ENCODE measurements at regions not wholly inside any gene's neighbourhood (a gene's known extent, or its start where the extent isn't known, plus 50 kb on each side); places are given as distances from the start of the nearest gene placed in this dataset.

DNA sequence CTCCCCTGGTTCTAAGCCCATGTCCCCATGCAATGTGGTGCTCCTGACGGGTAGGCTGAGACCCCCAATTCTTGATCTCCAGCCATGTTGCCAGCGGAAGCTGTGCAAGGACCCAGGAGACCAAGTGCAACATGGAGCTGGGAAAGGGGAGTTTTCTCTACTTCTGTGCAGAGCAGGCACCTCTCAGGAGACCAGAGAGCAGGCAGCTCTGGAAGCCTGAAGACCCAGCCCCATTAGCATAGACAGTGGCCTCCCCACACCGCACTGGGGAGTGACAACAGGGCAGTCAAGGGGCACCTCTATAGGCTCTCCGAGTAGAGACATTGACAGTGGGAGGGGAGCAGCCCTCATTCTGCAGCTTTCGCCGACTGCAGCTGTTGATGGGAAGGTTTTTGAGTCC is 410.2 kb downstream of the MATN1 start:
- peak; percentile 38 for DNase-seq (ENCODE audit: low spot score)
- H3K4me3 Mint-ChIP-seq (ENCODE audit: unreplicated experiment) = no peak overlapping the region
- H3K9me3 Mint-ChIP-seq (ENCODE audit: low read depth) = peaks cover 6% of the 10 kb centered on the region
- TF ChIP-seq, protein P1, sequence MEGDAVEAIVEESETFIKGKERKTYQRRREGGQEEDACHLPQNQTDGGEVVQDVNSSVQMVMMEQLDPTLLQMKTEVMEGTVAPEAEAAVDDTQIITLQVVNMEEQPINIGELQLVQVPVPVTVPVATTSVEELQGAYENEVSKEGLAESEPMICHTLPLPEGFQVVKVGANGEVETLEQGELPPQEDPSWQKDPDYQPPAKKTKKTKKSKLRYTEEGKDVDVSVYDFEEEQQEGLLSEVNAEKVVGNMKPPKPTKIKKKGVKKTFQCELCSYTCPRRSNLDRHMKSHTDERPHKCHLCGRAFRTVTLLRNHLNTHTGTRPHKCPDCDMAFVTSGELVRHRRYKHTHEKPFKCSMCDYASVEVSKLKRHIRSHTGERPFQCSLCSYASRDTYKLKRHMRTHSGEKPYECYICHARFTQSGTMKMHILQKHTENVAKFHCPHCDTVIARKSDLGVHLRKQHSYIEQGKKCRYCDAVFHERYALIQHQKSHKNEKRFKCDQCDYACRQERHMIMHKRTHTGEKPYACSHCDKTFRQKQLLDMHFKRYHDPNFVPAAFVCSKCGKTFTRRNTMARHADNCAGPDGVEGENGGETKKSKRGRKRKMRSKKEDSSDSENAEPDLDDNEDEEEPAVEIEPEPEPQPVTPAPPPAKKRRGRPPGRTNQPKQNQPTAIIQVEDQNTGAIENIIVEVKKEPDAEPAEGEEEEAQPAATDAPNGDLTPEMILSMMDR (IDR thresholded peaks at IDR 0.05) = no peak
- H3K36me3 Mint-ChIP-seq (ENCODE audit: low read depth) = no peaks in the 10 kb centered on the region
- peaks cover 36% of the 10 kb centered on the region for H3K27me3 Mint-ChIP-seq (ENCODE audit: low read depth)
- H3K27ac Mint-ChIP-seq (ENCODE audit: unreplicated experiment) = no peak overlapping the region
- H3K4me1 Mint-ChIP-seq (ENCODE audit: low read depth) = no peaks in the 10 kb centered on the region

DNA sequence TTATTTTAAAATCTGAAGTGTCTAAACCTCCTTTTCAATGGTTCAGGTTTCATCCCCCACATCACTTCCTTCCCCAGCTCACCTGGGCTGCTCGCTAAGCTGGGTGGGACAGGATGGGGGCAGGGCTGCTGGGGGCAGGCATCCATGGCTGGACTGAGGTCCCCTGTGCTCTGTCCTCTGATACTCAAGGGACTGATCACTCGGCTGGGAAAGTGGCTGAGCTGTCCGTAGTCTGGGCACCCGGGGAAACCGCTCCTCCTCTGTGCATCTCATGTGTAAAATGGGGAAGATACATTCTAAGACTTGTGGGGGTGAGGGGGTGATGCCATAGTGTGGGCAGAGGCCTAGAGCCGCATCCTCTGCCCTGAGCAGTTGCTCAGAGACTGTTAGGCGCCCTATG is 411.2 kb downstream of the MATN1 start:
- DNase-seq (ENCODE audit: low spot score) = peak; percentile 57
- no peaks in the 10 kb centered on the region for H3K4me1 Mint-ChIP-seq (ENCODE audit: low read depth)
- no peak overlapping the region for H3K4me3 Mint-ChIP-seq (ENCODE audit: unreplicated experiment)
- no peak overlapping the region for H3K27ac Mint-ChIP-seq (ENCODE audit: unreplicated experiment)
- no peaks in the 10 kb centered on the region for H3K36me3 Mint-ChIP-seq (ENCODE audit: low read depth)
- peaks cover 37% of the 10 kb centered on the region for H3K27me3 Mint-ChIP-seq (ENCODE audit: low read depth)
- peaks cover 6% of the 10 kb centered on the region for H3K9me3 Mint-ChIP-seq (ENCODE audit: low read depth)
- TF ChIP-seq, protein P1 (IDR thresholded peaks at IDR 0.05) = no peak

DNA sequence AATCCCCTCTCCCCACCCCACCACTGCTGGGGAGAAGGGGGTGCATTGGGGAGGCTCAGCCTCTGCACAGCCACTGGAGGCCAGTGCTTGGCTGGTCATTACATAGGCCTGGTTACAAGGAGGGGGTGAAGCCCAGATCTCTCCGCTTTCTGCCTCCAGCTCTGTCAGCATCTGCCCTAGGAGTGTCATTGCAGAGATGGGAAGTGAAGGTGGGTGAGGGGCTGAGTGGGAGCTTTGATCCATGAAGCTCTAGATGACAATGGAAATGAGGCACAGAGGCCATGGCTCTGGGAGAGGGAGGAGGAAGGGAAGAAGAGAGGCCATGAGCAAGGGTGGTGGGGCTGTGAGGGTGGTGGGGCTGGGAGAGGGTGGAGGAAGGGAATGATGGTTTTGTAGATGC is 411.6 kb downstream of the MATN1 start:
- Mint-ChIP-seq H3K27ac (ENCODE audit: unreplicated experiment) (no peak overlapping the region), H3K9me3 (ENCODE audit: low read depth) (peaks cover 5% of the 10 kb centered on the region), H3K27me3 (ENCODE audit: low read depth) (peaks cover 35% of the 10 kb centered on the region), H3K36me3 (ENCODE audit: low read depth) (no peaks in the 10 kb centered on the region), H3K4me3 (ENCODE audit: unreplicated experiment) (no peak overlapping the region), H3K4me1 (ENCODE audit: low read depth) (no peaks in the 10 kb centered on the region)
- DNase-seq (ENCODE audit: low spot score) = peak; percentile 20
- TF ChIP-seq, protein P1 (IDR thresholded peaks at IDR 0.05) = no peak

DNA sequence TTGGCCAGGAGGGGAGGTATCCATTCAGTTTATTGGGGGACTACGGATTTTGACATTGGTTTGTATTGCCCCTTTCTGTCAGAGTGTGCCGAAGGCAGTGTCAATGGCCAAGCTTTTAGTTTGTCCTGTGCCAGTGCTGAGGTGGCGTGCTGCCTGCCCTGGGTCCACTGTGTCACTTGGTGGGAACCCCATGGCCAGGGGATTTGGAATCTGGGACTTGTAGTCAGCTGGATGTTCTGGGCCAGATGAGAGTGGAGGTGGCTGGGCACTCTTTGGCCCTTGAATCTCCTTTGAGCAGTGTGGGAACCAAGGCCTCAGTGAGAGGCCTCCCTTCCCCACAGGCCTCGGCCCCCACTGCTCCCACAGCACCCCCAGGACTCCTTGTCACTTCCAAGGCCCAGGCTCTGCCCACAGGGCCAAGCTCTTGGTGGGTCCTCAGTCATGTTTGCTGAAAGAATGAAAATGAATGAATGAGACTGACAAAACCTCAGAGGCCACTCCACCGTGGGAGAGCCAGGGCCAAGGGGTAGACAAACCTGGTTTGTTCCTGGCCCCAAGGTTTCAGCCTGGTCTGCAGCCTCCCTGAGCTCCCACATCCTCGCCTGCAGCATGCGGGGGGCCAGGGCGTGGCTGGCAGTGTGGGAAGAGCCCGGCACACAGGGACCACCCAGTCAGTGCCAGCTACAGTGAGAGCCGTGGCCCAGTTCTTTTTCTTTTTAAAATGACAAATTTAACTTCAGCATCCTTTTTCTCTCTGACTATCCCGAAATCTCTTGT is 412.2 kb downstream of the MATN1 start:
- Mint-ChIP-seq H3K36me3 (ENCODE audit: low read depth) (no peaks in the 10 kb centered on the region), H3K27ac (ENCODE audit: unreplicated experiment) (no peak overlapping the region), H3K9me3 (ENCODE audit: low read depth) (no peaks in the 10 kb centered on the region), H3K4me3 (ENCODE audit: unreplicated experiment) (no peak overlapping the region), H3K4me1 (ENCODE audit: low read depth) (no peaks in the 10 kb centered on the region), H3K27me3 (ENCODE audit: low read depth) (peaks cover 34% of the 10 kb centered on the region)
- peak; percentile 70 for DNase-seq (ENCODE audit: low spot score)
- TF ChIP-seq, protein P1 (IDR thresholded peaks at IDR 0.05) = no peak

DNA sequence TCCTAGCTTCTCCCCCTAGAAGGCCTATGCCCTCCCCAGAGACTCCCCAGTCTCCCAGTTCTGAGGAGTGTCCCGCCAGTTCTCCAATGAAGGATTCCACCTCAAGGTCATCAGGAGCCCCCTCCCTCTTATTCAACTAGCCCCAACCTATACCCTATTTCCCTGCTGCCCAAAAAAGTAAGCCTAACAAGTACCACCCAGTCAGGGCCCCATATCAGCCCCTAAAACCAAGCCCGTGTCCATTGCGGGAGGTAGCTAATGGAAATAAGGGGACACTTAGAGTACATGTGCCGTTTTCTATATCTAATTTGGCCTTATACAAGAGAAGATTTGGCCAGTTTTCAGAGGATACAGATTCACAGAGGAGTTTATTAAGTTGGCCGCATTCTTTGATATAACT is 416.2 kb downstream of the MATN1 start:
- DNase-seq (ENCODE audit: low spot score) = peak; percentile 10
- H3K9me3 Mint-ChIP-seq (ENCODE audit: low read depth) = no peaks in the 10 kb centered on the region
- peaks cover 15% of the 10 kb centered on the region for H3K27me3 Mint-ChIP-seq (ENCODE audit: low read depth)
- no peak overlapping the region for H3K4me3 Mint-ChIP-seq (ENCODE audit: unreplicated experiment)
- no peak overlapping the region for H3K27ac Mint-ChIP-seq (ENCODE audit: unreplicated experiment)
- TF ChIP-seq, protein P1 (IDR thresholded peaks at IDR 0.05) = no peak
- H3K4me1 Mint-ChIP-seq (ENCODE audit: low read depth) = no peaks in the 10 kb centered on the region
- no peaks in the 10 kb centered on the region for H3K36me3 Mint-ChIP-seq (ENCODE audit: low read depth)
